ENCODE measurements at regions not wholly inside any gene's neighbourhood (a gene's known extent, or its start where the extent isn't known, plus 50 kb on each side); places are given as distances from the start of the nearest gene placed in this dataset.

GRCh38 chr10:118966850-118967125 is 62.7 kb upstream of the NANOS1 start:
- no peak overlapping the region for H3K4me2 ChIP-seq (ENCODE audit: low read length)
- H3K79me2 ChIP-seq (ENCODE audit: control insufficient read depth, insufficient read depth, low read length, poor library complexity): no peaks in the 10 kb centered on the region
- peaks cover 4% of the 10 kb centered on the region for H3K79me1 ChIP-seq (ENCODE audit: low read length)

DNA sequence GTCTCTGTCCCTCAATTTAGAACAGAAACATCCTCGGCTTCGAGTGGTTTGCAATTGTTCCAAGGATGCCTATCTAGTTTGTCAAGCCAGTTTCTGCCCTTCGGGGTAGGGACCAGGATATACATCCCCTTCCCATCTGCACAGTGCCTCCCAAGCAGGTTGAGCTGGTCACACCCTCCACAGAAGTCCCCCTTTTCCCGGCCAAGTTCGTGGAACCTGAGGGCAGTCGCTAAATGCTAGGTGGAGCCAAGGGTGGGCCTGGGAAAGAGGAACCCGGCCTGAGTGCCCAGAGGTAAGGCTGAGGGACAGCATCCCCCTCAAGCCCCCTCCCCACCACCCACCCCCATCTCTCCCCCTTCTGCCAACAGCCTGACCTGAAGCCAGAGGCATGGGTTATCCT is 62.4 kb upstream of the NANOS1 start:
- DNase-seq: no peak

More at GRCh38 chr10:118966850-118967125, 62.7 kb upstream of the NANOS1 start:
- peak overlapping the region; percentile 26 for H3K14ac ChIP-seq (ENCODE audit: low read length)
- no peak overlapping the region for H3K4ac ChIP-seq (ENCODE audit: low read depth, low read length)
- H2BK12ac ChIP-seq (ENCODE audit: low read length): no peak overlapping the region
- no peak overlapping the region for H2AFZ ChIP-seq (ENCODE audit: insufficient read depth, low read length, poor library complexity)
- H3K27ac ChIP-seq (ENCODE audit: low read depth, low read length): no peak overlapping the region
- H3K18ac ChIP-seq (ENCODE audit: low read length): no peak overlapping the region
- no peak overlapping the region for H3K4me3 ChIP-seq (ENCODE audit: low read depth, low read length)
- WGBS (ENCODE audit: extremely low coverage, insufficient coverage, insufficient read length): no CpG with 5 or more reads among the region's 4 CpGs
- no peak overlapping the region for H3K9ac ChIP-seq (ENCODE audit: low read length)
- peaks cover 1% of the 10 kb centered on the region for H3K9me3 ChIP-seq (ENCODE audit: insufficient read depth, low read depth, low read length)
- H3K27me3 ChIP-seq (ENCODE audit: insufficient read depth, low read length): no peaks in the 10 kb centered on the region
- H3K23ac ChIP-seq (ENCODE audit: low read length): no peak overlapping the region
- H2BK5ac ChIP-seq (ENCODE audit: low read depth, low read length, poor library complexity): no peak overlapping the region
- no peak overlapping the region for H2AK5ac ChIP-seq (ENCODE audit: low read length)
- H3K4me1 ChIP-seq (ENCODE audit: control insufficient read depth in 1 of 2, insufficient read depth in 2 of 2, low read length in 2 of 2): peaks cover 12 to 15% of the 10 kb centered on the region in 2 experiments
- H2BK120ac ChIP-seq (ENCODE audit: insufficient read depth, low read length, poor library complexity): no peak overlapping the region
- H4K91ac ChIP-seq (ENCODE audit: low read depth, low read length): no peak overlapping the region
- no peak overlapping the region for H4K12ac ChIP-seq (ENCODE audit: low read depth, low read length)
- no peak overlapping the region for H4K8ac ChIP-seq (ENCODE audit: low read depth, low read length)
- H3K36me3 ChIP-seq (ENCODE audit: control insufficient read depth in 1 of 2, insufficient read depth in 2 of 2, low read length in 2 of 2): no peaks in the 10 kb centered on the region
- no peak for DNase-seq

GRCh38 chr10:118968060-118968459 is 61.5 kb upstream of the NANOS1 start:
- H3K23ac ChIP-seq (ENCODE audit: low read length): no peak overlapping the region

More for the DNA sequence above, 62.4 kb upstream of the NANOS1 start:
- Histone ChIP-seq H3K9me3 (ENCODE audit: insufficient read depth, low read depth, low read length) (peaks cover 1% of the 10 kb centered on the region), H4K8ac (ENCODE audit: low read depth, low read length) (no peak overlapping the region), H2AK5ac (ENCODE audit: low read length) (no peak overlapping the region), H3K9ac (ENCODE audit: low read length) (no peak overlapping the region), H3K79me1 (ENCODE audit: low read length) (peaks cover 2% of the 10 kb centered on the region), H3K36me3 (ENCODE audit: control insufficient read depth in 1 of 2, insufficient read depth in 2 of 2, low read length in 2 of 2) (no peaks in the 10 kb centered on the region), H4K91ac (ENCODE audit: low read depth, low read length) (no peak overlapping the region), H2BK120ac (ENCODE audit: insufficient read depth, low read length, poor library complexity) (no peak overlapping the region), H3K79me2 (ENCODE audit: control insufficient read depth, insufficient read depth, low read length, poor library complexity) (no peaks in the 10 kb centered on the region), H3K4me2 (ENCODE audit: low read length) (no peak overlapping the region), H3K27ac (ENCODE audit: low read depth, low read length) (no peak overlapping the region), H3K4me3 (ENCODE audit: low read depth, low read length) (no peak overlapping the region), H3K4me1 (ENCODE audit: control insufficient read depth in 1 of 2, insufficient read depth in 2 of 2, low read length in 2 of 2) (peaks cover 9 to 12% of the 10 kb centered on the region in 2 experiments), H3K4ac (ENCODE audit: low read depth, low read length) (no peak overlapping the region), H4K12ac (ENCODE audit: low read depth, low read length) (no peak overlapping the region), H3K14ac (ENCODE audit: low read length) (no peak overlapping the region), H2AFZ (ENCODE audit: insufficient read depth, low read length, poor library complexity) (no peak overlapping the region), H3K18ac (ENCODE audit: low read length) (no peak overlapping the region), H3K27me3 (ENCODE audit: insufficient read depth, low read length) (no peaks in the 10 kb centered on the region), H2BK12ac (ENCODE audit: low read length) (no peak overlapping the region), H2BK5ac (ENCODE audit: low read depth, low read length, poor library complexity) (no peak overlapping the region), H3K23ac (ENCODE audit: low read length) (no peak overlapping the region)
- WGBS (ENCODE audit: extremely low coverage, insufficient coverage, insufficient read length): no CpG with 5 or more reads among the region's 7 CpGs

GRCh38 chr10:118968482-118968881 is 61.0 kb upstream of the NANOS1 start:
- Histone ChIP-seq H3K4me1 (ENCODE audit: control insufficient read depth in 1 of 2, insufficient read depth in 2 of 2, low read length in 2 of 2) (peaks cover 9 to 12% of the 10 kb centered on the region in 2 experiments), H3K4ac (ENCODE audit: low read depth, low read length) (no peak overlapping the region), H4K12ac (ENCODE audit: low read depth, low read length) (no peak overlapping the region), H2AK5ac (ENCODE audit: low read length) (no peak overlapping the region), H3K4me2 (ENCODE audit: low read length) (no peak overlapping the region), H3K36me3 (ENCODE audit: control insufficient read depth in 1 of 2, insufficient read depth in 2 of 2, low read length in 2 of 2) (no peaks in the 10 kb centered on the region), H3K14ac (ENCODE audit: low read length) (no peak overlapping the region), H2BK12ac (ENCODE audit: low read length) (no peak overlapping the region), H3K9ac (ENCODE audit: low read length) (no peak overlapping the region), H3K9me3 (ENCODE audit: insufficient read depth, low read depth, low read length) (peaks cover 1% of the 10 kb centered on the region), H3K27ac (ENCODE audit: low read depth, low read length) (no peak overlapping the region), H3K27me3 (ENCODE audit: insufficient read depth, low read length) (no peaks in the 10 kb centered on the region), H4K91ac (ENCODE audit: low read depth, low read length) (no peak overlapping the region), H2BK5ac (ENCODE audit: low read depth, low read length, poor library complexity) (no peak overlapping the region), H2AFZ (ENCODE audit: insufficient read depth, low read length, poor library complexity) (no peak overlapping the region), H3K79me2 (ENCODE audit: control insufficient read depth, insufficient read depth, low read length, poor library complexity) (no peaks in the 10 kb centered on the region), H3K18ac (ENCODE audit: low read length) (no peak overlapping the region), H3K23ac (ENCODE audit: low read length) (no peak overlapping the region), H3K79me1 (ENCODE audit: low read length) (peaks cover 2% of the 10 kb centered on the region), H4K8ac (ENCODE audit: low read depth, low read length) (no peak overlapping the region), H3K4me3 (ENCODE audit: low read depth, low read length) (no peak overlapping the region), H2BK120ac (ENCODE audit: insufficient read depth, low read length, poor library complexity) (no peak overlapping the region)
- DNase-seq: no peak
- no CpG with 5 or more reads among the region's 11 CpGs for WGBS (ENCODE audit: extremely low coverage, insufficient coverage, insufficient read length)

More at GRCh38 chr10:118968060-118968459, 61.5 kb upstream of the NANOS1 start:
- Histone ChIP-seq H3K9me3 (ENCODE audit: insufficient read depth, low read depth, low read length) (peaks cover 1% of the 10 kb centered on the region), H2BK5ac (ENCODE audit: low read depth, low read length, poor library complexity) (no peak overlapping the region), H2BK12ac (ENCODE audit: low read length) (no peak overlapping the region), H4K8ac (ENCODE audit: low read depth, low read length) (no peak overlapping the region), H3K36me3 (ENCODE audit: control insufficient read depth in 1 of 2, insufficient read depth in 2 of 2, low read length in 2 of 2) (no peaks in the 10 kb centered on the region), H3K4ac (ENCODE audit: low read depth, low read length) (no peak overlapping the region), H3K4me1 (ENCODE audit: control insufficient read depth in 1 of 2, insufficient read depth in 2 of 2, low read length in 2 of 2) (peaks cover 9 to 12% of the 10 kb centered on the region in 2 experiments), H2AK5ac (ENCODE audit: low read length) (no peak overlapping the region), H3K14ac (ENCODE audit: low read length) (no peak overlapping the region), H3K27me3 (ENCODE audit: insufficient read depth, low read length) (no peaks in the 10 kb centered on the region), H3K27ac (ENCODE audit: low read depth, low read length) (no peak overlapping the region), H3K18ac (ENCODE audit: low read length) (no peak overlapping the region), H2AFZ (ENCODE audit: insufficient read depth, low read length, poor library complexity) (no peak overlapping the region), H3K4me3 (ENCODE audit: low read depth, low read length) (peak overlapping the region; percentile 13), H4K91ac (ENCODE audit: low read depth, low read length) (no peak overlapping the region), H3K79me2 (ENCODE audit: control insufficient read depth, insufficient read depth, low read length, poor library complexity) (no peaks in the 10 kb centered on the region), H2BK120ac (ENCODE audit: insufficient read depth, low read length, poor library complexity) (no peak overlapping the region), H3K79me1 (ENCODE audit: low read length) (peaks cover 2% of the 10 kb centered on the region), H3K9ac (ENCODE audit: low read length) (no peak overlapping the region), H4K12ac (ENCODE audit: low read depth, low read length) (no peak overlapping the region), H3K4me2 (ENCODE audit: low read length) (no peak overlapping the region)
- no peak for DNase-seq
- no CpG with 5 or more reads among the region's 8 CpGs for WGBS (ENCODE audit: extremely low coverage, insufficient coverage, insufficient read length)

Measured in trophoblast cell (in vitro differentiated cells and primary cell).